ENCODE measurements at regions not wholly inside any gene's neighbourhood (a gene's known extent, or its start where the extent isn't known, plus 50 kb on each side); places are given as distances from the start of the nearest gene placed in this dataset.

- no peak for DNase-seq
Measured at GRCh38 chr9:107727086-107727780, 237.7 kb upstream of the KLF4 start.

DNA sequence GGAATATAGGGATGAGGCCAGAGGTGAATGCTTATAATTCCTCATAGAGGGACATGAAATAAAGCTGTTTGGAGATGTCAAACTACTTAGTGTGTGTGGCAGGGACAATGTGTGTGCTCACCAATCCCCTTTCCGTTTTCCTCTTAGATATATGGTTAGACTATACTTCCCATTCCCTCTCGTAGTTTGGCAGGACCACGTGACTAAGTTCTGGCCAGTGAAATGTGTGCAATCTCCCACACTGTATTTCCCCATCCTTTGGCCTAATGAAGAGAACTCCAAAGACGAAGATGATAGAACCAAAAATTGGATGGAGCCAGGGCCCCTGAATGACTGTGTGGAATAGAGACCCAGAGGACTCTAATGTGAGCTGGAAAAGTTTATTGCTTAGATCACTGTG lies 233.4 kb upstream of the KLF4 start:
- DNase-seq, result no peak

GRCh38 chr9:107721705-107722245 lies 232.2 kb upstream of the KLF4 start:
- DNase-seq, result no peak

GRCh38 chr9:107720501-107720900 lies 230.9 kb upstream of the KLF4 start:
- no peak for DNase-seq

DNA sequence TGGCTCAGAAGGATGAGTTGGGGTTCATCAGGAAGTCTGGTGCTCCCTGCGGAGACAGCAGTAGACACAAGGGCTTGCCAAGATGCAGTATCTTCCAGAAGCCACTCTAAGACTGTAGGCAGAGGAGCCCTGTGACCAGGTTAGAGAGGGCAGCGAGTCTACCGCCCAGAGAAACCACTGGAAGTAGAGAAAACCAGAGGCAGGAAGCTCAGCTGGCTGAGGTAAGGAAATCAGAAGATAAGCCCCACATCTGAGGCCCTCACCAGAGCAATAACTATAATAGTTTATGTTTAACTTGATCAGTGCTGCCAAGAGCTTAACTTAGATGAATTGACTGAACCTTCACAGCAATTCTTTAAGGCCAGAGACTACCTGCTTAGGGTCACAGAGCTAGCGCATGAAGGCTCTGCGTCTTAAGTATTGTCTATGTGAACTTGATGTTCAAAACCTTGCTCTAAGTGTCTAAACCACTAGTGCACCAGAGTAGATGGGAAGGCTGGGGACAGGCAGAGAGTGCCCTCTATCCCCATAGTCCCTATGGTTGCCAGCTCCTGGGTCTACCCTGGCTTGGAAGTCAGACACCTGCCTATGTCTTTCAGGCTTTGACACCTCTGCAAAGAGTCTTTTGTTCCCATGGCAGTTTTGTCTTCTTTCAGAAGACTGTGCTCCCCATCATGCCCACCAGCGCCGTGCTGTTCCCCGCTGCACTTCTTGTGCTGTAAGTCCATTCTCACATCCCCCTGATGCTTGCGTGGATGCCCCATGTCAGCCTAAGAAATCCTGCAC lies 228.2 kb upstream of the KLF4 start:
- DNase-seq, result no peak

GRCh38 chr9:107715740-107716139 lies 226.2 kb upstream of the KLF4 start:
- DNase-seq, result no peak

DNA sequence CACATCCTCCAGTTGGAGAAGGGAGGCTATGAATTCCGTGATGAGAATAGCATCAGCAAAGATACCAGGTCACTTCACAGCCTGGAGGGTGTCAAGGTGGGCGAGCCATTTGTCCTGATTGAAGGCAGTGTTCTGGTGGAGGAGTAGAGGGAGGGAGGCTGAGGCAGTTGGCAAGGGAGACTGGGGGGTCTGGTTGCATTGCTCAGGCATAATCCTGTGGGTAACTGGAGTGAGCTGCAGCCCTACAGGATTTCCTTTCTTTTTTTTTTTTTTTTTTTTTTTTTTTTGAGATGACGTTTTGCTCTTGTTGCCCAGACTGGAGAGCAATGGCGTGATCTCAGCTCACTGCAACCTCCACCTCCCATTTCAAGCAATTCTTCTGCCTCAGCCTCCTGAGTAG lies 223.9 kb upstream of the KLF4 start:
- no peak for DNase-seq

DNA sequence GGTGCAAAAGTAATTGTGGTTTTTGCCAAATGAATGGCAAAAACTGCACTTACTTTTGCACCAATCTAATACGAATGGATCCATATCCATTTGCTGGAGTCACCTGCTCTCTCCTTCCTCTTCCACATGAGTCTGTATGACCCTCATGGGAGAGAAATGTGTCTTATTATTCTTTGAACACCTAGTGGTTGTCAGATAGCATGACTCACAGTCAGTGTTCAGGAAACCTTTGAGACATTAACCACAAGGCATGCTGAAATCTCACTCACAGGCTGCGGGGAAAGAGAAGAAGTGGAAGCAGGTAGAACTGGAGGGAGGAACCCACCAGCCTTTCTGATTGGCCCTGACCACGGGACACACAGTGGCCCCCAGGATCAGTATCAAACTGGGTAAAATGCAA lies 222.8 kb upstream of the KLF4 start:
- no peak for DNase-seq

DNA sequence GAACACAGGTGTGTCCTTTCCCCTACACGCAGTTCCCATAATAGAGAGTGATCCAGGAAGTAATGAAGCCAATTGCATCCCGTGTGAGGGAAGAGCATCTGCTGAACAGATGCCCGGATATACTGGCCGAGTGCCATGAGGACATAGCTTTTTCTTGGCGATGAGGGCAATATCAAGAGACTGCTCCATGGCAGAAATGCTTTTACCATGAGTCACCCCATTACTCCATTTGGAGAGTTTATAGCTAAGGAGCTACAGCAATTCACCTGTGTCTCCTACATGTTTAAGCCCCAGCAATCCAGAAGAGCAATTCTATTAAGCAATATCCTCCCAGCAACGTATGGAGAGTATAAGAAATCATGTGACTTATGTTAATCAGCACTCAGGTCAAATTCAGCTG lies 222.0 kb upstream of the KLF4 start:
- DNase-seq, result no peak

DNA sequence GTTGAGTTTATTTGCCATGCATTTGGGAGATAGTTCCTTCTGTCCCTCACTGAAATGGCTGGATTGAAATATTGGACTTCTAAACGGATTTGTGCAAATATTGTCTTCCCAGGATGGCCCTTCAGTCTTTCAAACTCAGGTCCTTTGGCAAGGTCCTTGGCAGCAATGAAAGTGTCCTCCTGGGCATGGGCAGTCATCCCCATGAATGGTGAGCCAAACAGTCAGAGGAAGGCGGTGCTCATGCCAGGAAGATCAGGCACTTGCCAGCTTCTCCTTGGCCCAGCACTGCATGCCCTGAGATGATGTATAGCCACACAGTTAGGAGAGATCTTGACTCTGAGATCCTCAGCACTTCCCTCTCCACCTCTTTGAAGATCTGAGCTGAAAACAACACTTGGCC lies 221.4 kb upstream of the KLF4 start:
- DNase-seq, result no peak

GRCh38 chr9:107710546-107710945 lies 221.0 kb upstream of the KLF4 start:
- DNase-seq, result no peak

DNA sequence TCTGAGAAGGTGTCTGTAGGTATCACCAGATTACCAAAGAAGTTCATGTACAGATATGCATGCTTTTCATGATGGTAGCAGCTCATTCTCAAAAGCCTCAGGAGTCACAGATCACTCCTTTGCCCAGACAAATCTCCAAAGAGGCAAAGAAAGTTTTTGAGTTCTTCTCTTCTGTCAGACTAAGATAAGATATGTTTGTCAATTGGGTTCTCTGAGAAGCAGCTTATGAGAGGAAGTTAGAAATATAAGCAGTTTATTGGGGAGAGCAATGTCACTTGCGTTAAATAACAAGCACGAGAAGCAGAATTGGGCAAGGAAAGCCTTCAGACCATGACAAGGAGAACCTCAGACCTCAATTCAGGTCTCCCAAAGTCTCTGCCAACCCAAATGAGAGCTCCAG lies 219.2 kb upstream of the KLF4 start:
- no peak for DNase-seq

DNA sequence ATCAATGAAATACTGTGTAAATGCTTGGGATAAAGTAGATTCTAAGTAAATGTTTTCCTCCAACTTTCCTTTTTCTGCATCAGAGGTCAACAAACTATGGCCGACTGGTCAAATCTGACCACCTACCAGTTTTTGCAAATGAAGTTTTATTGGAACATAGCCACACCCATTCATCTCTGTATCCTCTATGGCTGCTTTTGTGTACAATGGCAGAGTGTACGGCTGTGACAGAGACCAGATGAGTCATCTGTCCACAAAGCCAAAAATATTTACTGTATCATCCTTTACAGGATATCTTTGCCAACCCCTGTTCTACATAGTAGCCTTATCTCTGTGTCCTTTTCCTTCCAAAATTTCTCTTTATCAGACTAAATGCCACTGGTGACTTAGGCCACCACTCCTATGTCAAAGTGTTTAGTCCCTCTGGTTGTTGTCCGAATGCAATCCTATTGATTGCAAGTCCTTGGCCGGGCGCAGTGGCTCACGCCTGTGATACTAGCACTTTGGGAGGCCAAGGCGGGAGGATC lies 218.4 kb upstream of the KLF4 start:
- DNase-seq, result no peak

DNA sequence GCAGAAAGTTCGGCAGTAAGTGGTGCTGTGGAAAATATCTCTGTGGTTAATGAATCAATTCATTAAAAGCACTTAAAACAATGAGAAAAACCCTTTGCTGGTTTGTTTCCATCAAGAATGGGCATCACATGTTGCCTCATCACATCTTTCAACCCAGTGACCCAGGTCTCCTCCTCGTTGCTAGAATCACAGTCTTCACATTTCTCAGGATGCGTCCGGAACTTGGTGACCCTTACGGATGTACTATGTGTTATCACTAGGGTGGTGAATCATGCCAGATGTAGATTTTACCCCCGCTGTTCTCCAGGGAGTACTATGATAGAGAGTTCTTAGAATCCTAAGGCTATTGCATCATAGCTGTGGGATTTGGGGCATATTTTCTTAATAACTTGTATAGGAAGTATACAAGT lies 217.9 kb upstream of the KLF4 start:
- DNase-seq, result no peak

DNA sequence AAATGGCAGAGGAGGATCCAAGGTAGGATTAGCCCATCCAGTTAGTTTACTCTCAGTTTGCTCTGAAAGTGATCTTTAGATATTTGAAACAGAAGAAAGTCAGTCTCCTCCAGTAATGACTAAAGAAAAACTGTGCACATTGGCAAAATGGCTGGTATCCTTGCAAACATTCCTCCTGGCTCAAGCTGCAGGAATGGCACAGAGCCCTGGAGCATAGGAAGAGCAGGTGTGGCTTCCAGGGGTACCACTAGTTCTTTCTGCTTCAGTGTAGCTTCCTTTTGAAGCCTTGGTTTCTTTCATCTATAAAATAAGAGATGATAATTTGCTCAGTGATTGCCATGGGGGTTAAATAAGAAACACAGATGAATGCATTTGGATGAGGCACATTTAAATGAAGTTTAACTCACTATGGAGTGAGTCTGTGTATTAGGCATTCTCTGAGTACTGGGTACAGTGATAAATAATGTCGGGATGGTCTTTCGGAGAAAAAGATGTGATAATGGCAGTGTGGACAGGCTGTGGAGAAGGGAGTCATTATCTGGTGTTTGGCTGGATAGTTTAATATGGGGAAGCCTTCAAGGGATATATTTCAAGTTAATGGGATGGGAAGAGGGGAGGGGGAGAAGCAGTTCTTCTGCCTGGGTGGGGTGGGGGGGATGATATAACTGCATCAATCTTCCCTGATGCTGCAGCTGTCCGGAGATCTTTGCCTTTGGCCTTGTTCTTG lies 217.3 kb upstream of the KLF4 start:
- DNase-seq, result no peak

DNA sequence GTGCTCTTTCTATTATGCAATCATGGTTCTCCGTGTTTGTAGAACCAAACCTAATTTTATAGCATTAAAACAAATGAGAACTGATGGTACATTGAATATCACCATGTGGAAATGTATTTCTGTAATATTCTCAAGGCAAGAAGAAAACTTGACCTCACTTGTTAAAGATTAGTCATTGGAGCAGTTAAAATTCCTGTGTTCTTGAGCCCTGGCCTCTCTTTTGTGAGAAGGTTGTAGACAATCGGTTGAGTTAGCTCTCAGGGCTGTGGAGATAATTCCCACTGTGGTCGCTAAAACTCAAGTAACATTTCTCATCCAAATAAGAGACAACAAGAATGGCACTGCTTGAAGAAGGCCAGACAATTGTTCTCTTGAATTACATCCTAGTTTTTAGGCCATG lies 216.0 kb upstream of the KLF4 start:
- DNase-seq, result no peak

- no peak for DNase-seq
Measured at GRCh38 chr9:107704774-107705173, 215.2 kb upstream of the KLF4 start.

- no peak for DNase-seq
Measured at GRCh38 chr9:107703651-107704050, 214.1 kb upstream of the KLF4 start.

- DNase-seq, result no peak
Measured at GRCh38 chr9:107700847-107701246, 211.3 kb upstream of the KLF4 start.

DNA sequence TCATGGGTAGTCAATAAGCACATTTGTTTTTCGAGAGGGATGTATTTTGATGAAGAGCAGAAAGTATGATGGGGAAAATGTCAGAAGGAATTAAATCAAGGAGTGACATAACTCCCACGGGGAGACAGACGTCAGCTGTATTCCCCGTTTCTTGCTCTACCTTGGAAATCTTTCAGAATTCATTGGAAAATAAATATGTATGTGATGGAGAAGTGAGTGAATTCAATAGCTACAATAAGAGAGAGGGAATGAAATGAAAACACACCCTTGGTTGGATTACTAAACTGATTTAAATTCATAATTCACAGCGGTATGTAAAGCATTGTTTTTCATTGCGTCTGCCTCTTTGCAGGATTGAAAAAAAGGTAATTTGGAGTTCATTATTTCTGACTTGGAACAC lies 209.7 kb upstream of the KLF4 start:
- no peak for DNase-seq

- DNase-seq, result no peak
Measured at GRCh38 chr9:107698779-107699178, 209.2 kb upstream of the KLF4 start.

GRCh38 chr9:107696302-107696701 lies 206.7 kb upstream of the KLF4 start:
- DNase-seq, result no peak

GRCh38 chr9:107694390-107694789 lies 204.8 kb upstream of the KLF4 start:
- DNase-seq, result no peak
